ENCODE measurements at regions not wholly inside any gene's neighbourhood (a gene's known extent, or its start where the extent isn't known, plus 50 kb on each side); places are given as distances from the start of the nearest gene placed in this dataset.

DNA sequence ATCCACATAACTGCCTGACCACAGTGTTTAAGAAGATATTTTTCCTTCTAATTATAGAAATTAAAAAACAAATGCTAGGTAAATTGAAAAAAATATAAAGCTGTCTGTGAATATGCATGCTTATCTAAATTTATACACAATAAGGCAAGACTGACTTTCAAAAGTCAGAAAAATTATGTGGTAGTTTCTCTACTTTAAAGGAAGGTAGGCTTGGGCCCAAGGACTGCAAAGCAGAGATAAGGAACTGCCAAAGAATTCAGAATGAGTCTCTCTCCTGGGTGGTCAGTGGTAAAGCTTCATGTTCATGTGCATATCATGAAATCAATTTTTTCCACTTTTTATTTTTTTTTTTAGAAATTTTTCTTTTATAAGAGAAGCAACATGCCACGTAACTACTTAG is 998.6 kb downstream of the REEP3 start:
- peaks cover 0 to 3% of the 10 kb centered on the region in 2 donors for H3K27me3 Mint-ChIP-seq
- H3K4me3 Mint-ChIP-seq: no peak overlapping the region
- H3K27ac Mint-ChIP-seq: no peak overlapping the region
- CTCF ChIA-PET: no interaction called here
- peaks cover 2 to 21% (median 5%) of the 10 kb centered on the region in 5 donors for H3K9me3 Mint-ChIP-seq
- Histone ChIP-seq H3K4me3 (ENCODE audit: low read length) (no peak overlapping the region), H3K9me3 (ENCODE audit: low read length) (no peaks in the 10 kb centered on the region), H3K36me3 (ENCODE audit: insufficient read depth, low read length) (no peaks in the 10 kb centered on the region), H3K27me3 (ENCODE audit: insufficient read depth, low read length, poor library complexity, severe bottlenecking) (no peaks in the 10 kb centered on the region), H3K4me1 (ENCODE audit: insufficient read depth, low read length) (no peaks in the 10 kb centered on the region), H3K27ac (ENCODE audit: low read depth, low read length) (no peak overlapping the region)
- POLR2A ChIA-PET: no interaction called here
- no peaks in the 10 kb centered on the region for H3K36me3 Mint-ChIP-seq
- DNase-seq: no peak
- no peaks in the 10 kb centered on the region for H3K4me1 Mint-ChIP-seq

DNA sequence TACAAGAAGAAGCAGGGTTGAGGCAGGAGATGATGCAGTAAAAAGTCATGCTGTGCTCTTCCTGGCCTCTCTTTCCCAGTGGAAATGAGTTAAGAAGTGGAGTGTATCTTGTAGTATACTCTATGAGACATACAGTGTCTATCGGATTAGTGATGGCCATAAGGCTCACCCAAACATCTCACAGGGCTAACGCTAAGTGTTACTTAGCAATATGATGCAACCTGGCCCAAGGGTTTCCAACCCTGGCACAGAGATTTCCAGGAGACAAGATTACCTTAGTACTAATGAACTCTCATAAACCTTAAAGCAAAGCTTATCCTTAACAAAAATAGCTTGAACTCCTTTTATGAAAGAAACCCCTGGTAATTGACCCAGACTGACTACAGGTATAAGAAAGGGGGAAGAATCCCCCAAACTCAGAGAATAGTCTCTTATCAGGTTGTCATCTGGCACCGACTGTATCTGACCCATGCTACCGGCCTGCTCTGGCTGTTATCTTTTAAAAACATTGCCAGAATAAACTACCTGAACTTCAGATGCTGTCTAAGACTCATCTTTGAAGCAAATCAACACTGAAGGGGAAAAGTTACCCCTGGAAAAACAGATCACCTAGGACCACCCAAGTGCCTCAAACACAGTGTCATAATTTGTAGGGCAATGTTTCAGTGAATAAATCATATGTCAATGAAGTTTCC is 1002.0 kb downstream of the REEP3 start:
- Mint-ChIP-seq H3K27ac (no peak overlapping the region), H3K36me3 (no peaks in the 10 kb centered on the region), H3K4me1 (no peaks in the 10 kb centered on the region), H3K27me3 (peaks cover 0 to 3% of the 10 kb centered on the region in 2 donors), H3K4me3 (no peak overlapping the region), H3K9me3 (peaks cover 3 to 10% (median 5%) of the 10 kb centered on the region in 5 donors)
- POLR2A ChIA-PET: no interaction called here
- H3K27me3 ChIP-seq (ENCODE audit: insufficient read depth, low read length, poor library complexity, severe bottlenecking): no peaks in the 10 kb centered on the region
- no peak overlapping the region for H3K27ac ChIP-seq (ENCODE audit: low read depth, low read length)
- H3K4me3 ChIP-seq (ENCODE audit: low read length): no peak overlapping the region
- H3K36me3 ChIP-seq (ENCODE audit: insufficient read depth, low read length): no peaks in the 10 kb centered on the region
- no peaks in the 10 kb centered on the region for H3K9me3 ChIP-seq (ENCODE audit: low read length)
- CTCF ChIA-PET: no interaction called here
- DNase-seq: no peak
- no peaks in the 10 kb centered on the region for H3K4me1 ChIP-seq (ENCODE audit: insufficient read depth, low read length)

DNA sequence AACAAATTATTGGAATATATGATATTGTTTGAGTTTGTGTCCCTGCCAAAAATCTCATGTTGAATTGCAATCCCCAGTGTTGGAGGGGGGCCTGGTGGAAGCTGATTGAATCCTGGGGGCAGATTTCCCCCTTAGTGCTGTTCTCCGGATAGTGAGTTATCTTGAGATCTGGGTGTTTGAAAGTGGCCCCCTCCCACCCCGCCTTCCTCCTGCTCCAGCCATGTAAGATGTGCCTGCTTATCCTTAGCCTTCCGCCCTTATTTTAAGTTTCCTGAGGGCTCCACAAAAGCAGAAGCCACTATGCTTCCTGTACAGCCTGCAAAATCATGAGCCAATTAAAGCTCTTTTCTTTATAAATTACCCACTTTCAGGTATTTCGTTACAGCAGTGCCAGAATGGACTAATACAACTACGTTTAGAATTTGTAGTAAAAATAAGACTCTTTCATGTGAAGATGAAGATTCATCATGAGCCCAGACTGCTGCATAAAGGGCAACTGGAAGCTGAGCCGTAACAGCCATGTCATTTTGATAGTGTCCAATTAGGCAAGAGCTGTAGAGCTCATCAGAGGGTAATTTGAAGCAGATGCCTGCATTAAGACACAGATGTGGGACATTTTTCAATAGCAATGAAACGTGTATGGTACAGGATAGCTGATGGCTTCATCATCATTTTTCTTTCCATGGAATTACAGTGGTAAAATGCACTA is 1007.2 kb downstream of the REEP3 start:
- H3K4me1 ChIP-seq (ENCODE audit: insufficient read depth, low read length): no peaks in the 10 kb centered on the region
- no peaks in the 10 kb centered on the region for H3K36me3 ChIP-seq (ENCODE audit: insufficient read depth, low read length)
- no peaks in the 10 kb centered on the region for H3K36me3 Mint-ChIP-seq
- no peak overlapping the region for H3K4me3 ChIP-seq (ENCODE audit: low read length)
- no peaks in the 10 kb centered on the region for H3K4me1 Mint-ChIP-seq
- H3K27me3 Mint-ChIP-seq: no peaks in the 10 kb centered on the region
- CTCF ChIA-PET: no interaction called here
- peaks cover 0 to 9% (median 7%) of the 10 kb centered on the region in 5 donors for H3K9me3 Mint-ChIP-seq
- DNase-seq: no peak
- no peaks in the 10 kb centered on the region for H3K27me3 ChIP-seq (ENCODE audit: insufficient read depth, low read length, poor library complexity, severe bottlenecking)
- no peak overlapping the region for H3K27ac Mint-ChIP-seq
- POLR2A ChIA-PET: no interaction called here
- H3K27ac ChIP-seq (ENCODE audit: low read depth, low read length): no peak overlapping the region
- no peaks in the 10 kb centered on the region for H3K9me3 ChIP-seq (ENCODE audit: low read length)
- H3K4me3 Mint-ChIP-seq: no peak overlapping the region

DNA sequence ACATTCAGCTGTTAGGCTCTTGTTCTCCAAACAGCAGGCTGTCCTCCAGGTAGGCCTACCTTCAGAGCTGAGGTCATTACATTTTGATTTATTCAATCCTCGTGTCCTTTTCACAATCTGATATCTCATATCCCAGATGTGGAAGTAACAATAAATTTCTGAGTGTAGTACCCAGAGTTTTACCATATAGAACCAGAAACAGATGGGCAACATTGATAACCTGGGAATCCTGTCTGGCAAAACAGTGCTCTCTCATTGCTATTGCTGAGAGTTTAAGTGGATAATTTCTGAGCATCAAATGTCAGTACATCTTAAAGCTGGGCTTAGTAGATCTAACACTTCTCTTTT is 1007.8 kb downstream of the REEP3 start:
- no peaks in the 10 kb centered on the region for H3K27me3 Mint-ChIP-seq
- H3K9me3 ChIP-seq (ENCODE audit: low read length): no peaks in the 10 kb centered on the region
- no peak overlapping the region for H3K4me3 Mint-ChIP-seq
- no peaks in the 10 kb centered on the region for H3K27me3 ChIP-seq (ENCODE audit: insufficient read depth, low read length, poor library complexity, severe bottlenecking)
- H3K4me3 ChIP-seq (ENCODE audit: low read length): no peak overlapping the region
- ChIA-PET CTCF (no interaction called here), POLR2A (no interaction called here)
- no peak for DNase-seq
- H3K36me3 Mint-ChIP-seq: no peaks in the 10 kb centered on the region
- H3K27ac ChIP-seq (ENCODE audit: low read depth, low read length): no peak overlapping the region
- H3K9me3 Mint-ChIP-seq: peaks cover 0 to 9% (median 7%) of the 10 kb centered on the region in 5 donors
- H3K27ac Mint-ChIP-seq: no peak overlapping the region
- H3K36me3 ChIP-seq (ENCODE audit: insufficient read depth, low read length): no peaks in the 10 kb centered on the region
- no peaks in the 10 kb centered on the region for H3K4me1 ChIP-seq (ENCODE audit: insufficient read depth, low read length)
- no peaks in the 10 kb centered on the region for H3K4me1 Mint-ChIP-seq

DNA sequence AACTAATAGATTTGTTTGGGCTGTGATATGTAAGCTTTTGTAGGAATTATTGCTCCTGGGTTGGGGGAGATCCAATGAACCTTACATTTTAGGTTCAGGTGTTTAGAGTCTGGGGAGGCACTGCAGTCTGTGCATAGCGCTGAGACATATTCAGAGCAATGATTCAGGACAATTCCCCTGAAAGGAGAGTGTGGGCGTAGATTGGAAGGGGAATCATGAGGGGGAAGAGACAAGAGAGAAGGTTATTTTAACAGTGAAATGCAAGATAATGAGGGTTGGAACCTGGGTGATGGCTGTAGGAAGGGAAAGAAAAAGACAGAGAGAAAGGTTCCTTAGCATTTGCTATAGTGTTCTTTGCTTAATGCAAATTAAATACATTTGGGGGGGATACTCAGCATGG is 1013.4 kb downstream of the REEP3 start:
- POLR2A ChIA-PET: no interaction called here
- Mint-ChIP-seq H3K27ac (no peak overlapping the region), H3K4me1 (no peaks in the 10 kb centered on the region), H3K9me3 (peaks cover 3 to 20% (median 7%) of the 10 kb centered on the region in 5 donors), H3K27me3 (no peaks in the 10 kb centered on the region), H3K4me3 (no peak overlapping the region), H3K36me3 (no peaks in the 10 kb centered on the region)
- CTCF ChIA-PET: no interaction called here
- no peaks in the 10 kb centered on the region for H3K36me3 ChIP-seq (ENCODE audit: insufficient read depth, low read length)
- H3K4me1 ChIP-seq (ENCODE audit: insufficient read depth, low read length): no peaks in the 10 kb centered on the region
- no peaks in the 10 kb centered on the region for H3K27me3 ChIP-seq (ENCODE audit: insufficient read depth, low read length, poor library complexity, severe bottlenecking)
- no peak for DNase-seq
- no peaks in the 10 kb centered on the region for H3K9me3 ChIP-seq (ENCODE audit: low read length)
- H3K4me3 ChIP-seq (ENCODE audit: low read length): no peak overlapping the region
- no peak overlapping the region for H3K27ac ChIP-seq (ENCODE audit: low read depth, low read length)

DNA sequence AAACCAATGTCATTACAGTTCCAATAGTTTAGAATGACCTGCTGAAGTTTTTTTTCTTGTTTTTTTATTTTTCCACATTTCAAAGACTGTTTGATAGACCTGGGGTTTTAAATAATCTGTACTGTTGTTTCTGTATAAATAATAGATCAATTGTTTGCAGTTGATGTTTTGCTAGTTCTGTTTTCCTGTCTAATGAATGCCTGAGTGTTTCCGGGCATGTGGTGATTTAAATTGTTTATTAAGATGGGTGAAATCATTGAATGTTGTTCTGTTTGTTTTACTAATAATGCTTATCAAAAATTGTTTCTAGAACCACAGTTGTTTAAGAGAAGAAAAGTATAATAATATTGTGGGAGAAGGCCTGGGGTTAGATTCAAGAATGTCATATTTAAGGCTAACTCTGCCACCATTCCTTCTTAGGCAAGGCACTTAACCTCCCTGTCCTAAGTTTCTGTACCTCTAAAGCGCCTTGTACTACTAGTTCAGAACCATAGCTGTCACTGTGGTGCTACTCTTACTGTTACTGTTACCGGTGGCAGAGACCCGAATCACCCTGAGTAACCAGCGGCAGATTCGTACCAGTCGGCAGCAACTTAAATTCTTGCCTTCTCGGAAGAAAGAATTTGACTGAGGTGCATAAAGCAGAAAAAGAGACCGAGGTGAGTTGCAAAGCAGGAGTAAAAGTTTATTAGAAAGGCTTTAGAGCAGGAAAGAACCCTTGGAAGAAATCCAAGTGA is 1014.1 kb downstream of the REEP3 start:
- CTCF ChIA-PET: no interaction called here
- no peaks in the 10 kb centered on the region for H3K36me3 ChIP-seq (ENCODE audit: insufficient read depth, low read length)
- no peak overlapping the region for H3K4me3 Mint-ChIP-seq

DNA sequence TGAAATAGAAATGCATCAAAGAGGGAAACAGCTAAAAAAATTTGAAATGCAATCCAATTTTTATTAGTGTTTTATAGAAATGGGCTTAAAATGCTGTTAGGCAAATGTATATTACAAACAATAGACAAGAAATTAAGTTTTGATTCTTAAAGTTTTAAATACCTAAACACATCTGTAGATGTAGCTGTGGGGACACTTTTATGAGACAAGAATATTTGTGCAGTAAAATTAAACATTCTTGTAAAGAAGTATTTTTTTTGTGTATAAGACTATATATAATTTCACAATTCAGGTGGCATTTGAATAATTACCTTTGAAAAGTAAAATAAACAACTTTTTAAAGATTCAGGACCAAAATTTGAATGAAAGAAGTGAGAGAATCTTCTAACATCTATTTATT is 1015.9 kb downstream of the REEP3 start:
- Histone ChIP-seq H3K4me1 (ENCODE audit: insufficient read depth, low read length) (no peaks in the 10 kb centered on the region), H3K9me3 (ENCODE audit: low read length) (no peaks in the 10 kb centered on the region), H3K27me3 (ENCODE audit: insufficient read depth, low read length, poor library complexity, severe bottlenecking) (no peaks in the 10 kb centered on the region), H3K4me3 (ENCODE audit: low read length) (no peak overlapping the region), H3K27ac (ENCODE audit: low read depth, low read length) (no peak overlapping the region), H3K36me3 (ENCODE audit: insufficient read depth, low read length) (no peaks in the 10 kb centered on the region)
- Mint-ChIP-seq H3K4me1 (no peaks in the 10 kb centered on the region), H3K4me3 (no peak overlapping the region), H3K36me3 (no peaks in the 10 kb centered on the region), H3K9me3 (peaks cover 2 to 20% (median 7%) of the 10 kb centered on the region in 5 donors), H3K27ac (no peak overlapping the region), H3K27me3 (no peaks in the 10 kb centered on the region)
- ChIA-PET CTCF (no interaction called here), POLR2A (no interaction called here)
- DNase-seq: no peak

More for the DNA sequence above, 1014.1 kb downstream of the REEP3 start:
- no peak for DNase-seq
- no peak overlapping the region for H3K4me3 ChIP-seq (ENCODE audit: low read length)
- no peaks in the 10 kb centered on the region for H3K9me3 ChIP-seq (ENCODE audit: low read length)
- H3K9me3 Mint-ChIP-seq: peaks cover 3 to 20% (median 7%) of the 10 kb centered on the region in 5 donors
- H3K27me3 ChIP-seq (ENCODE audit: insufficient read depth, low read length, poor library complexity, severe bottlenecking): no peaks in the 10 kb centered on the region
- H3K27ac ChIP-seq (ENCODE audit: low read depth, low read length): no peak overlapping the region
- no peak overlapping the region for H3K27ac Mint-ChIP-seq
- no peaks in the 10 kb centered on the region for H3K4me1 ChIP-seq (ENCODE audit: insufficient read depth, low read length)
- H3K36me3 Mint-ChIP-seq: no peaks in the 10 kb centered on the region
- POLR2A ChIA-PET: no interaction called here
- no peaks in the 10 kb centered on the region for H3K27me3 Mint-ChIP-seq
- H3K4me1 Mint-ChIP-seq: no peaks in the 10 kb centered on the region

DNA sequence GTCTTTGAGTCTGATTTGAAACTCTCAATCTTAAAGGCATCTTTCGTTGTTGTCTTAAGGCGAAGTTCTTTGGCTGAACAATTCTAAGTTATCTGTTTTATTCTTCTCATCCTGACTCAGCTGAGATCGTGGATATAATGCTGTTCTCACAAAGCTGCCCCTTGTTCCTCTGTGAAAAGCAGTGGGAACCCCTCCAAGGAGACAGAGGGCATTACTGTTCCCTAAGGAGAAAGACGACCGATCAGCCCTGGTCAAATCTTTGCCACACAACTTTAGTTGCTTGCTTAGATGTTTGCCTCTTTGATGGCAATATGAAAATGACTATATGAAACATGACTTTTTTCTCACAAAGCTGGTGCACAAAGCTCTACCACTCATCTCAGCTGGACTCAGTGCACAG is 1016.7 kb downstream of the REEP3 start:
- Histone ChIP-seq H3K27me3 (ENCODE audit: insufficient read depth, low read length, poor library complexity, severe bottlenecking) (no peaks in the 10 kb centered on the region), H3K4me1 (ENCODE audit: insufficient read depth, low read length) (no peaks in the 10 kb centered on the region), H3K4me3 (ENCODE audit: low read length) (no peak overlapping the region), H3K27ac (ENCODE audit: low read depth, low read length) (no peak overlapping the region), H3K36me3 (ENCODE audit: insufficient read depth, low read length) (no peaks in the 10 kb centered on the region), H3K9me3 (ENCODE audit: low read length) (no peaks in the 10 kb centered on the region)
- H3K36me3 Mint-ChIP-seq: no peaks in the 10 kb centered on the region
- H3K27me3 Mint-ChIP-seq: no peaks in the 10 kb centered on the region
- POLR2A ChIA-PET: no interaction called here
- CTCF ChIA-PET: no interaction called here
- no peaks in the 10 kb centered on the region for H3K4me1 Mint-ChIP-seq
- DNase-seq: no peak
- peaks cover 2 to 22% (median 7%) of the 10 kb centered on the region in 5 donors for H3K9me3 Mint-ChIP-seq
- no peak overlapping the region for H3K27ac Mint-ChIP-seq
- no peak overlapping the region for H3K4me3 Mint-ChIP-seq

All from CD8-positive, alpha-beta memory T cell (primary cell).